ENCODE measurements at regions not wholly inside any gene's neighbourhood (a gene's known extent, or its start where the extent isn't known, plus 50 kb on each side); places are given as distances from the start of the nearest gene placed in this dataset.

DNA sequence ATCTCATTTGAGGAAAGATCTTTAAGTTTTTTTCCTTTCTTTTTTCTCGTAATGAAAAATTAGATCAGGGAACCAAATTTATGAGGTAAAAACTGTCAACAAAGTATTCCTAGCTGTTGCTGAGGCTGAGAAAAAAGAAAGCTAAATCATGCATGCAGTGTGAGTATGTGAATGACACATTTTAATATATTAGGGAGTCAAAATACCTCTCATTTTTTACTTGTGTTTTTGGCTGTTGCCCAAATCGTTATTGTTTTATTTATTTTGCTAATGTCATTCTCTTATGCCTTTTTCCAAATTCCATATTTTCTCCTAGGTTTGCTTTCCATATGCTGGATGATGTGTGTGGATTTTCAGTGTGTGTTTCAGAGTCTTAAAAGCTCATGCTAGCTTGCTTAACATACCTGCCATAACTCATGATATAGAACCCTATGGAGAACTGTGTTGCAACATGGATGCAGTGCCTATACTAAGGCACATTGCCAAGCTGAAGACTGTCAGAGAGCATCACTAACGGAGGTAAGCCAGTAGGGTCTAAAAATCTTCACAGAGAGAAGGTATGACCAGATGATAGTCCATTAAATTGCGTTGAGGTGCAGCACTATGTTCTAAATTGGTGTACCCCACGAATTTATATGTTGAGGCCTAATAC lies 629.5 kb upstream of the KCNMB2 start:
- TF ChIP-seq, protein P1, sequence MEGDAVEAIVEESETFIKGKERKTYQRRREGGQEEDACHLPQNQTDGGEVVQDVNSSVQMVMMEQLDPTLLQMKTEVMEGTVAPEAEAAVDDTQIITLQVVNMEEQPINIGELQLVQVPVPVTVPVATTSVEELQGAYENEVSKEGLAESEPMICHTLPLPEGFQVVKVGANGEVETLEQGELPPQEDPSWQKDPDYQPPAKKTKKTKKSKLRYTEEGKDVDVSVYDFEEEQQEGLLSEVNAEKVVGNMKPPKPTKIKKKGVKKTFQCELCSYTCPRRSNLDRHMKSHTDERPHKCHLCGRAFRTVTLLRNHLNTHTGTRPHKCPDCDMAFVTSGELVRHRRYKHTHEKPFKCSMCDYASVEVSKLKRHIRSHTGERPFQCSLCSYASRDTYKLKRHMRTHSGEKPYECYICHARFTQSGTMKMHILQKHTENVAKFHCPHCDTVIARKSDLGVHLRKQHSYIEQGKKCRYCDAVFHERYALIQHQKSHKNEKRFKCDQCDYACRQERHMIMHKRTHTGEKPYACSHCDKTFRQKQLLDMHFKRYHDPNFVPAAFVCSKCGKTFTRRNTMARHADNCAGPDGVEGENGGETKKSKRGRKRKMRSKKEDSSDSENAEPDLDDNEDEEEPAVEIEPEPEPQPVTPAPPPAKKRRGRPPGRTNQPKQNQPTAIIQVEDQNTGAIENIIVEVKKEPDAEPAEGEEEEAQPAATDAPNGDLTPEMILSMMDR (IDR thresholded peaks at IDR 0.05): no peak
- TF ChIP-seq POLR2A (IDR thresholded peaks at IDR 0.05): no peak
- no peak for TF ChIP-seq POLR2AphosphoS5 (IDR thresholded peaks at IDR 0.05)

Measured in breast epithelium (tissue), 3 donors.